COR-L47 (cell line): ENCODE measurements at regions not wholly inside any gene's neighbourhood (a gene's known extent, or its start where the extent isn't known, plus 50 kb on each side); places are given as distances from the start of the nearest gene placed in this dataset.
"Not testable (repeated sequence)": the region's sequence is repeated elsewhere in the genome, so short reads cannot be mapped to it uniquely, and the experiment has no call there.

ENCODE experiments used
- DNase-seq: peaks from one replicate; lab custom pipeline; 2025; lab: John Stamatoyannopoulos, UW

- DNase-seq, result no peak
Observed at GRCh38 chr17:71202449-71202848, 918.4 kb upstream of the SOX9 start.

GRCh38 chr17:71203953-71204352 is 916.9 kb upstream of the SOX9 start:
- DNase-seq, result no peak

- not testable (repeated sequence) for DNase-seq
Observed at GRCh38 chr17:71205951-71206350, 914.9 kb upstream of the SOX9 start.

DNA sequence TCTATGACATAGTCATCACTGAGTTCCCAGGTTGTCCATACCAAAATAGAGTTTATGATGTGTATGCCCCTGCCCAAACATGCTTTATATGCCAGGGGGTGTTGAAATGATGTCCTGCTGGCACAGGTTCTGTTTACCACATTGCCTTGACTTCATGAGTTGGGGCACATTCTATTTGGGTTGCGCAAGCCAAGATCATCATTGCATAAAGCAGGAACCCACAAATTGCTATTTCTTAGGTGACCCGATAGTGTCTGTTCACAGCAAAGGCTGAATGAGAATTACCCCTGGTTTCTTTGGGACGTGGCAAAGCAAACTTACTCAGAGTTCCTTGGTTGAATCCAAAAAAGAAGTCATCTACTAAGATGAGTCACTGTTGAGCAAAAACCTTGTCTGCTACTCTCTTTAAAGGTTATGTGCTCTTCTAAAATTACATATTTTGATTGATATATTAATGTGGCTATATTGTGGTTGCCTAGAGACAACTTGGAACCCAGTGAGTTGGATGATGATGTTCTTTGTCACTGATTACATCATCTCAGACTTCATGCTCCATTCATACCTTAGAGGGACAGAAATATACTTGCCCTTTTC is 912.6 kb upstream of the SOX9 start:
- DNase-seq, result no peak

DNA sequence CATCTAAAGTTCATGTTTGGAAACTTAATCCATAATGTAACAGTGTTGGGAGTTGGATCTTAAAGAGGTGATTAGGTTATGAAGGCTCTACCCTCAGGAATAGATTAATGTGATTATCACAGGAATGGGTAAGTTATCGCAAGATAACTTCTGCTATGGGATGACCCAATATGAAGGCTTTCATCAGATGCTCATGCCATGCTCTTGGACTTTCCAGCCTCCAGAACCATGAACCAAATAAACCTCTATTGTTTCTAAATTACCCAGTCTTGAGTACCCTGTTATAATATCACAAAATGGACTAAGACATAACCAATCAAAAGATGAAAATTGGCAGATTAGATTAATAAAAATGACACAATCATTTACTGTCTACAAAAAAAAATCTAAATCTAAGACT is 906.9 kb upstream of the SOX9 start:
- no peak for DNase-seq

GRCh38 chr17:71217769-71218168 is 903.1 kb upstream of the SOX9 start:
- no peak for DNase-seq

DNA sequence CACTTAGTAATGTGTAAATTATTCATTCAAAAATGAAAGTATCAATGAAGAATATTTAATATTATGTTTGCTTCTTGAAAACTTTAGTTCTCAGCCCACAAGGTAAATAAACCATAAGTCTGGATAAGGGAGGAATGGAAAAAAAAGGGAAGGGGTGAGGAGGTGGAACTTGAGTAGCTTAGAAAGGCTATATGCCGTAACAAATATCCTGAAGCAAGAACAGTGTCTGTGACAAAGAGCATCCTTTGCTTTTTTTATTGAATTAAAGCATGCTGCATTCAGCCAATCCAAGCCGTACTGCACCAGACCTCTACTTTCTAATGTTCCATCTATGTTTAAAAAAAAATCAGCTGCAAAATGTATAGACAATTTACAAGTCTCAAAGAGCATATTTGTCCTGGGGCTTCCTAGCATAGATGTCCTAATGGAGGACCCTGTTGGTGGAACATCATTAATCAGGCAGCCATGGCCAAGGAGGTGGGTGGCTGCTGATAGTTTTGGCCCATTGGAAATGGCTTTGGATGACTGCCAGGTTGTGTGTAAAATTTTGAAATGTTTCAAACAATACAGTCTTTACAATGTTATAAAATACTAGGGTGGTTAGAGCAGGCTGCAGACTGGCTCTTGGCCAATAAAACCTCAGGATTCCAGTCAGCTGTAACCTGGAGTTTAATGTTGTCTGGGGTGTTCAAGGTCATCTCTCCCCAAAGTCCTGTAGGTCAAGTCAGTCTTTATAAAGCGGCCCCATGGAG is 895.8 kb upstream of the SOX9 start:
- peak; percentile 86 for DNase-seq

- DNase-seq, result no peak
Observed at GRCh38 chr17:71227841-71228240, 893.0 kb upstream of the SOX9 start.

GRCh38 chr17:71229070-71229469 is 891.8 kb upstream of the SOX9 start:
- DNase-seq, result no peak

GRCh38 chr17:71232801-71233559 is 887.8 kb upstream of the SOX9 start:
- DNase-seq, result no peak

- no peak for DNase-seq
Observed at GRCh38 chr17:71234349-71234748, 886.5 kb upstream of the SOX9 start.

- peak; percentile 50 for DNase-seq
Observed at GRCh38 chr17:71237903-71238538, 882.8 kb upstream of the SOX9 start.

DNA sequence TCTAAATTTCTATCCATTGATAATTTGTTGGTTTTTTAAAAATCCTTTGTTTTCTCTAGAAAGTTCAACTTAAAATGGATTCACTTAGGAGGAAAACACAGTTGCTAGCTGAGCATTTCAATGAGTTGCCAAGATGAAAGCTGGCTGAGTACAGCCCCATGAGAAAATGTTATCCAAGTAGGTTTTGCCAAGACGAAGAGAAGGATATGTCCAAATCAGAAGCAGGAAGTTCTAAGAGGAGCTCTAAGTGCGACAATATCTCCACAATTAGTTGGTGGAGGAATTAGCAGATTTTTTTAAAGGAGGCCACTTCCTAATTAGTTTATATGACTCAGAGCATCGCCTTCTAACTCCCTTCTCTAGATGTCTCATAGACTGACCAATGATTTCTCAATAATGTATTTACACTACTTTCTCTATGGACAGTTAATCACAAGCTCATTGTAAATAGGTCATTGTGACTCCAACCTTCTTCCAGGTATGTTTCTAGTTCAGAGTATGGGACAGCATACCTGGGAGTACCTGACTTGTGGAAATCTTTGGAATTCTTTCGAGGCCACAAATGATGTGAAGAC is 873.3 kb upstream of the SOX9 start:
- DNase-seq, result no peak

DNA sequence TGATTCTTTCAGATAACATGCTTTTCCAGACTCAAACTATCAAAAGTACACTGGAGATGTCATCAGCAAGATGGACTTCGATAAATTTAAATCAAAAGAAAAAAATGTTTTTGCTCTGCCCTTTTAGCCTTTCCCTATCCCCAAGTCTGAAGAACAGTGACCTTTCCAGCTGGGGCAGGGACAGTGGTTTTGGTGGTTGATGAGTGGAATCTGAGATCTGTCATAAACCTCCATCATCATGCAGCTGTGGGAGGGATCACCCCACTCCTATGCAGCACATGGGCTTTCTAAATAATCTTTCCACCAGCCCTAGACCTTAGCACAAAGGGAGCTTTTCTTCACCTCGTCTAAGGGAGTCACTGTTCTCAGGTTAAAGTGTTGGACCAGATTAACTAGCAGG is 869.5 kb upstream of the SOX9 start:
- no peak for DNase-seq

- no peak for DNase-seq
Observed at GRCh38 chr17:71251951-71252350, 868.9 kb upstream of the SOX9 start.

- no peak for DNase-seq
Observed at GRCh38 chr17:71252436-71252835, 868.4 kb upstream of the SOX9 start.

DNA sequence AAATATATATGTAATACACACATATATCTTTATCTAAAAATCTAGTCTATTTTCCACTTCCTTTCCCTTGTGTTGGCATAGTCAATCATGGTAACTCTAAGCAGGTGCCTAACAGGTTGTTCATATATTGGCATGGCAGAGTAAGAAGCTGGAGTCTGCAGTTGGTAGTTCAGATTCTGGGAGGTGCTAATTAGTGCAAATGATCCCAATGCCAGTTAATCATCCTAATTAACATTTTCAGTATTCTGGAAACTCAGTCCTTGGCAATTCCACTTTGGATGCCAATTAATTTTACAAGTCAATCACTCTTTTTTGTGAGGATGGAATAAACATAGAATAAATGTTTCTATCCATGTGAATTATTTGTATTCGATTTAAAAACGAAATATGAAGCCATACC is 863.7 kb upstream of the SOX9 start:
- no peak for DNase-seq

GRCh38 chr17:71260366-71260940 is 860.4 kb upstream of the SOX9 start:
- DNase-seq, result no peak

- DNase-seq, result no peak
Observed at GRCh38 chr17:71262586-71262985, 858.2 kb upstream of the SOX9 start.

DNA sequence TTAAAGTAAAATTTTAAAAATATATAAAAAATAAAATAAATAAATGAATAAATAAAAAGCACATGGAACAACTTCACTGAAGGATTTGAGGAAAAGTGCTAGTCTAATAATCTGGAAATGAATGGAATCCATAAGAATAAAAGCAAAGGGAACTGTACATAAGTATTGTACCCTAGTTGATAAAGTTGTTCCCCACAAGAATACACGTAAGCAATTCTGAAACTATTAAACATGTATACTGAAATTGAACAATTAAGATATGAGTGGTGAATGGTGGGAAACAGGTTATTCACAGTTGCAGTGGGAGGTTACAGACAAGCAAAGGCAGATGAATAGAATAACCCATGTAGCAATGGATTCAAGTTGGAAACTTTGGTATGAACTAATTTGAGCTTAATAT is 853.2 kb upstream of the SOX9 start:
- DNase-seq, result no peak

DNA sequence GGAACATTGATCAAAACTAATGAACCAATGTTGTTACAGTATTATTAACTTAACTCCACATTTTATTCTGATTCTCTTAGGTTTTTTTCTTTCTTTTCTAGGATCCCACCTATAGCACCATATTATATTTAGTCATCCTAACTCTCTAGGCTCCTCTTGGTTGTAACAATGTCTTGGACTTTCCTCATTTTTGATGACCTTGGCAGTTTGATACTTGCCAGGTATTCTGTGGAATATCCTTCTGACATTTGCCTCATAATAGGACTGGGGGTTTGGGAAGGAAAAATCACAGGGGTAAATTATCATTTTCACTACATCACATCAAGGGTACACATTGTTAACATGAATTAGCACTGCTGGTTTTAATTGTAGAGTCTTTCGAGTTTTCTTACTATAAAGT is 851.6 kb upstream of the SOX9 start:
- no peak for DNase-seq

DNA sequence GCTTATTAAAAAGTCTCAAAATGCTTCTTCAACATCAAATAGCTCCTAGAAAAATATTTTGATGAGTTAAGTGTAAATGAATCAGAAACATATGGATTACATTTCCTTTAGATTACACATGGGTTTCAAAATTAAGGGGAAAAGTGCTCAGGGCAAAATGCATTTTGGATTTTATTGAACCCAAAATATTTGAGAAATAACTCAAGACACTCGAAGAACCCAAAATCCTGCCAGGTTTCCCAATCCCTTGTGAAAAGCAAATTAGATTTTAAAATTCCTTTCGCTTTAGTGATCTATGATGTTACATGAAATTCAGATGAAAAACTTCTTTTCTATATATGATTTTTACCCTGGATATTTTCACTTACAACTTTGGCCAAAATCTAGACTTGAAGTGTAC is 847.4 kb upstream of the SOX9 start:
- DNase-seq, result no peak
